Colonic mucosa (tissue), 4 donors: ENCODE measurements at regions not wholly inside any gene's neighbourhood (a gene's known extent, or its start where the extent isn't known, plus 50 kb on each side); places are given as distances from the start of the nearest gene placed in this dataset.

ENCODE experiments used
- DNase-seq: peaks from one replicate; pipeline ENCODE4 v3.0.0-alpha.2; 2020
- H3K27ac ChIP-seq: fragments of 200-600 bp; one replicate; pipeline ENCODE4 v1.8.0; 2021
- H3K27me3 ChIP-seq: fragments of 200-600 bp; one replicate; pipeline ENCODE4 v1.8.0; 2021
- H3K36me3 ChIP-seq: fragments of 200-600 bp; one replicate; pipeline ENCODE4 v1.8.0; 2021
- H3K4me1 ChIP-seq: fragments of 200-600 bp; one replicate; pipeline ENCODE4 v1.8.0; 2021; ENCODE audit warnings: mild to moderate bottlenecking
- H3K4me3 ChIP-seq: fragments of 200-600 bp; one replicate; pipeline ENCODE4 v1.8.0; 2021
- H3K9ac ChIP-seq, 2 donors: one replicate each; pipeline ENCODE4 v1.7.0; 2013; ENCODE audit warnings: control low read depth in 2 of 2, low read depth in 2 of 2, low read length in 2 of 2
- H3K9me3 ChIP-seq: fragments of 200-600 bp; one replicate; pipeline ENCODE4 v1.8.0; 2021
- CTCF ChIP-seq: fragments of 200-600 bp; IDR thresholded peaks from one replicate; pipeline ENCODE4 v1.8.0; 2022; ENCODE audit warnings: antibody characterized with exemption, mild to moderate bottlenecking
- intact Hi-C: fragments of 100-400 bp; cut with DNase I; formaldehyde crosslinking; loops from one replicate; pipeline ENCODE4 v1.14.1; 2022
- donor health status: healthy.
- donor health status: DM: no; HTN: no; CAD: no.
- donor health status: DM: no; HTN: no; CAD: no.

- no peak overlapping the region for H3K27ac ChIP-seq
- DNase-seq = no peak
- H3K4me3 ChIP-seq = no peak overlapping the region
These were observed 504.6 kb upstream of the B3GAT1 start for GRCh38 chr11:134916421-134917213.

DNA sequence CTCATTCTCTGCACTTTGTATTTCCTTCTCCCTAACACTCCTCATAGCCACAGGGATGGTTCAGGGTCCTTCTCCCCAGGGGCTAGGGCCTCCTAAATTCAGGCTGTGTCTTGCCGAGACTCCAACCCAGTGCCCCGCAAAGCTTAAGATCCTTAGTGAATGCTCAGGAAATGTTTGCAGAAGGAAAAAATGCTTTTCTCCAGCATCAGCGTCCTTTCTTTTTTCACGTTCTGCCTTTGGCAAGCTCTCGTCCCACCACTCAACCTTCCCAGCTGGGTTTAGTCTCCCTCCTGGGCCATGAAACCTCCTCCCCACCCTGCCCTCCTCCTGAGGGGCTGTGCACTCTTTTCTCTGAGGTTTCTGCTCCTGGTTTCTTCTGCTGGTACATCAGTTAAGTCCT is 503.8 kb upstream of the B3GAT1 start:
- no peak overlapping the region for H3K27ac ChIP-seq
- H3K4me1 ChIP-seq = no peaks in the 10 kb centered on the region
- no peaks in the 10 kb centered on the region for H3K36me3 ChIP-seq
- TF ChIP-seq CTCF = no peak
- H3K27me3 ChIP-seq = no peaks in the 10 kb centered on the region
- intact Hi-C loops = no loop called here
- no peaks in the 10 kb centered on the region for H3K9me3 ChIP-seq
- H3K4me3 ChIP-seq = no peak overlapping the region
- H3K9ac ChIP-seq = no peak overlapping the region
- DNase-seq = no peak

More at GRCh38 chr11:134916421-134917213, 504.6 kb upstream of the B3GAT1 start:
- H3K9ac ChIP-seq = no peak overlapping the region
- intact Hi-C loops = no loop called here
- H3K27me3 ChIP-seq = no peaks in the 10 kb centered on the region
- H3K36me3 ChIP-seq = no peaks in the 10 kb centered on the region
- H3K9me3 ChIP-seq = no peaks in the 10 kb centered on the region
- H3K4me1 ChIP-seq = no peaks in the 10 kb centered on the region
- no peak for TF ChIP-seq CTCF

GRCh38 chr11:134915212-134915611 is 503.2 kb upstream of the B3GAT1 start:
- TF ChIP-seq CTCF = no peak
- Histone ChIP-seq H3K27ac (no peak overlapping the region), H3K4me1 (no peaks in the 10 kb centered on the region), H3K9ac (no peak overlapping the region), H3K4me3 (no peak overlapping the region), H3K36me3 (no peaks in the 10 kb centered on the region), H3K9me3 (no peaks in the 10 kb centered on the region), H3K27me3 (no peaks in the 10 kb centered on the region)
- no peak for DNase-seq
- intact Hi-C loops = no loop called here

GRCh38 chr11:134913999-134914590 is 502.1 kb upstream of the B3GAT1 start:
- Histone ChIP-seq H3K4me1 (no peaks in the 10 kb centered on the region), H3K9ac (no peak overlapping the region), H3K36me3 (no peaks in the 10 kb centered on the region), H3K27me3 (no peaks in the 10 kb centered on the region), H3K4me3 (no peak overlapping the region), H3K9me3 (no peaks in the 10 kb centered on the region), H3K27ac (no peak overlapping the region)
- intact Hi-C loops = no loop called here
- no peak for TF ChIP-seq CTCF
- DNase-seq = no peak

- no peak for DNase-seq
- intact Hi-C loops = no loop called here
- Histone ChIP-seq H3K36me3 (no peaks in the 10 kb centered on the region), H3K27ac (no peak overlapping the region), H3K27me3 (no peaks in the 10 kb centered on the region), H3K9me3 (no peaks in the 10 kb centered on the region), H3K9ac (no peak overlapping the region), H3K4me3 (no peak overlapping the region), H3K4me1 (no peaks in the 10 kb centered on the region)
- no peak for TF ChIP-seq CTCF
These were observed 501.3 kb upstream of the B3GAT1 start for GRCh38 chr11:134913391-134913790.
